Skeletal muscle tissue (tissue), 3 donors: ENCODE measurements at regions not wholly inside any gene's neighbourhood (a gene's known extent, or its start where the extent isn't known, plus 50 kb on each side); places are given as distances from the start of the nearest gene placed in this dataset.

ENCODE experiments used
- H3K27ac ChIP-seq: one replicate; pipeline ENCODE4 v1.7.0; 2013; ENCODE audit warnings: mild to moderate bottlenecking, low read depth, low read length, inconsistent platforms
- H3K27me3 ChIP-seq, 3 donors: one replicate each; pipeline ENCODE4 v1.7.0; 2013; ENCODE audit warnings: low read length in 3 of 3; ENCODE audit not compliant: control insufficient read depth in 3 of 3, insufficient read depth in 3 of 3
- H3K36me3 ChIP-seq, 3 donors: one replicate each; pipeline ENCODE4 v1.7.0; 2013; ENCODE audit warnings: low read length in 3 of 3; ENCODE audit not compliant: control insufficient read depth in 3 of 3, insufficient read depth in 3 of 3
- H3K4me1 ChIP-seq, 3 donors: one replicate each; pipeline ENCODE4 v1.7.0; 2013; ENCODE audit warnings: low read length in 3 of 3, mild to moderate bottlenecking in 3 of 3; ENCODE audit not compliant: control insufficient read depth in 3 of 3, insufficient read depth in 3 of 3
- H3K4me3 ChIP-seq, 3 donors: one replicate each; pipeline ENCODE4 v1.7.0; 2013; ENCODE audit warnings: low read length in 3 of 3
- H3K9ac ChIP-seq, 3 donors: one replicate each; pipeline ENCODE4 v1.7.0; 2013; ENCODE audit warnings: low read length in 3 of 3, mild to moderate bottlenecking in 3 of 3, moderate library complexity in 2 of 3, low read depth in 1 of 3
- H3K9me3 ChIP-seq, 3 donors: one replicate each; pipeline ENCODE4 v1.7.0; 2013; ENCODE audit warnings: low read length in 3 of 3; ENCODE audit not compliant: control insufficient read depth in 3 of 3
- donor health status: Osteomylitis.

DNA sequence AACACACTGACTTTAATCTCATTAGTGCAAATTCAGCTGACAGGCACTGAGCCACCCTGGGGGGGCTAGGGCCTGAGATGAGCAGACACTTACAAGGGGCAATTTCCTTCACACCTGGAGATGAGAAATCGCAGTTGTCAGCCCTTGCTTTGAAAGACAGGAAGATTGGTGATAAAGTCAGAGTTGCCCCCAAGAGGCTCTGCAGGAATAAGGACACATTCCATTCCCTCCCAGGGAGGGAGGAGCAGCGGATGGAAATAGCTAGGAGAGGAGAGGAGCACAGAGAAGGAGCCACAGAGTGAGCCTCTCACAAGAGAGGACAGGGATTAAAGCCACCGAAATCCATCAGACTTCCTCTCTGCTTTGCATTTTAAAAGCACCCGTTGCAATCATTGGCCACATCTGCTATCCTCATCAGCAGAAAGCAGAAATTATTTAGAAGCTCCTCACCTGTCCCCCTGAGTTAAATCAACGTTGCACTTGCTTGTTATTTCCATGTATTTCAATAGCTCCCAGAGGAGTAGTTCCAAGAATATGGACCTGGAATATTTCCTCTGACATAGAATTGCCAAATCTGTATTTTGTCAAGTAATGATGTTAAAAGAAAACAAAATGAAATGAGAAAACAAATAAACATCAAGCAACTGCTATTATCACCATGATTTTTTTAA is 213.7 kb downstream of the BARX2 start:
- Histone ChIP-seq H3K36me3 (no peaks in the 10 kb centered on the region), H3K4me3 (no peak overlapping the region), H3K9me3 (no peaks in the 10 kb centered on the region), H3K4me1 (no peaks in the 10 kb centered on the region), H3K9ac (no peak overlapping the region), H3K27ac (no peak overlapping the region), H3K27me3 (peaks cover 0 to 2% (median 0%) of the 10 kb centered on the region in 3 donors)

DNA sequence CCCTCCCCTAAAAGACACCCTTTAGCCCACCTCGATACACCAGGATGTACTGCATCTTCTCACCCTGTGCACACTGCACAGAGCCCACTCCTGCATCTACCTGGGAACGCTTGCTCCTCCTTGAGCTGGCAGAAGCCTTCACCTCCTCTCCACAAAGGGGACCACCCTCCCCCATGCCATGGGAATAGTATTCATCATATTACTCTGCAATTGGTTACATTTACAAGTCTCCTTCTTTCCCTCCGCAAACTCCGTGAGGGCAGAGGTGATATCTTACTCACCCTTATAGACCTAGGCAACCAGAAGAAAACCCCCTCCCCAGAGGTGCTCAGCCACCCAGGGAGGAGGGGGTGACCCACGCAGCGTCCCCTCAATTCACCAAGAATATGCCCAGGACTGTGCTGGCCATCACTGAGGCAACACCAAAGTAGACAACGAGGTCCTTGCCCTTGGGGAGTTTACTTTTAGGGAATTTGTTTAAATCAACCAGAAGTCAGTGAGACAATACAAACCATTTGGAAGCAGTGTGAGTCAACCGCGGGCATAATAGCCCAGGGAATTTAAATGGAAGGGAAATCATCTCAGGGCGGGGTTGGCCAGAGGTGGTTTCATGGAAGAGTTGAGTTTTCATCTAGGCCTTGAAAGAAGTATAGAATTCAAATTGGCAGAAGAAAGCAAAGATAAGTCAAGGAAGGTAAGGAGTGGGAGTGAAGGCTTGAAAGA is 214.5 kb downstream of the BARX2 start:
- Histone ChIP-seq H3K4me3 (no peak overlapping the region), H3K4me1 (no peaks in the 10 kb centered on the region), H3K9me3 (no peaks in the 10 kb centered on the region), H3K27me3 (peaks cover 0 to 2% (median 0%) of the 10 kb centered on the region in 3 donors), H3K27ac (no peak overlapping the region), H3K9ac (no peak overlapping the region), H3K36me3 (no peaks in the 10 kb centered on the region)

DNA sequence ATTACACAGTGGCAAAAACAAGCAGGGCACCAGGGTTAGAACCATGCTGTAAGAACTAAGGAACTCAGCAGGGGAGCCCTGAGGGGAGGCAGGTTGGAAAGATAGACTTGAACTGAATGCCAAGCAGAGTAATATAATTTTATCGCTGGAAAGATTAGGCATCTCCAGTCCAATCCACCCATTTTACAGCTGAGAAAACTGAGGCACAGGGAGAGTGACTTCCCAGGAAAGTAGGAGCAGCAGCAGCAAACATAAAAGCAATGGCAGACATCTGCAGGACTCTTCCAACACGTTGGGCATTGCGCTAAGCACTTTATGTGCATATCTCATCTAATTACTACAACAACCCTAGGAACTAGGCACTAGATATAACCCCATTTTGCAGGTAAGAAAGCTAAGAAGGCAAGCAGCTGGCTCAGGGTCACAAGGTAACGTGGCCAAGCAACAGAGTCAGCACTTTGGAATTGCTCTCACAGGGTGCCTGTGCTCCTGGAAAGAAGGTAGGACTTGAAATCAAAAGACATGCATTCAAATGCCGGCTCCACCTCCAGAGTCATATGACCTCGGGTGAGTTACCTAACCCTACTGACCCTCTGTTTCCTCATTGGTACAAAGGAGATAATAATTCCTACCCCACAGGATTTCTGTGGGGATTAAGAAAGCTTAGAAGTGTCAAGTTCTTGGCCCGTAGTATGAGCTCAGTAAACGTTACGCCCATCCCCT is 215.3 kb downstream of the BARX2 start:
- H3K4me1 ChIP-seq = no peaks in the 10 kb centered on the region
- no peak overlapping the region for H3K27ac ChIP-seq
- no peaks in the 10 kb centered on the region for H3K36me3 ChIP-seq
- H3K27me3 ChIP-seq = peaks cover 0 to 2% (median 0%) of the 10 kb centered on the region in 3 donors
- H3K9ac ChIP-seq = no peak overlapping the region
- no peaks in the 10 kb centered on the region for H3K9me3 ChIP-seq
- no peak overlapping the region for H3K4me3 ChIP-seq

DNA sequence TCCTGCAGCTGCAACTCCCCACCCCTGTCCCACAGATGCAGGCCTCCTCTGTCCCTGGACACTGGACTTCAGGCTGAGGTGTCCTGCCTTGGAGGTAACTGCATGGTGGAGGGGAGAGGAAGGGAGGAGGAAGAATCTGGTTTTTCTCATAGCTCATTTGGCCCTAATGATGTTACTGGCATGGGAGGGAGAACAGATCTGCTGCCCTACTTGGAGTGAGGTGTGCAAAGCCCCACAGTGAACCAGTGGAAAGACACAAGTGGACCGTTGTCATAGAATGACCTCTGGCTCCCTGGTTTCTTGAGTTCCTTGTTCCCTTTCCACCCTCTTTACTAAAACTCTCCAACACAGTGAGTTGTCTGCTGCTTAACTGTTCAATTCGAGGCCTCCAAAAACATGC is 215.9 kb downstream of the BARX2 start:
- Histone ChIP-seq H3K27me3 (peaks cover 0 to 2% (median 0%) of the 10 kb centered on the region in 3 donors), H3K4me3 (no peak overlapping the region), H3K9ac (no peak overlapping the region), H3K36me3 (no peaks in the 10 kb centered on the region), H3K27ac (no peak overlapping the region), H3K4me1 (no peaks in the 10 kb centered on the region), H3K9me3 (peaks cover 0 to 5% (median 0%) of the 10 kb centered on the region in 3 donors)

DNA sequence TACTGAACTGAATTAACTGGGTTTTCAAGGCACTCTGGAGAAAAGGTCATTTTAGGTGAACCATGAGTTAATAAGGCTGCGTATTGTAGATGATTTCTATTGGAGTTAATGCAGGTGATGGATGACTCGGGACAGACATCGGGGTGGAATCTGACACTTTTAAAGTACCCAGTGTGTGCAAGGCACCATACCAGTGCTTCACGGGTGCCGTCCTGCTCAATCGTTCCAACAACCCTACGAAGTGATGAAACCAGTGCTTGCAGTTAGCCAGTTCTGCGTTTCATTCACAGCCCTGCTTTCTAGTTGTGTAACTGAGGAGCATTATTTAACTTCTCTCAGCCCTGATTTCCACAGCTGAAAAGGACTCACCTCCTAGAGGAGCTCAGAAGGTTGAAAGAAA is 216.5 kb downstream of the BARX2 start:
- Histone ChIP-seq H3K4me1 (no peaks in the 10 kb centered on the region), H3K4me3 (no peak overlapping the region), H3K27ac (no peak overlapping the region), H3K27me3 (peaks cover 0 to 2% (median 0%) of the 10 kb centered on the region in 3 donors), H3K36me3 (no peaks in the 10 kb centered on the region), H3K9ac (no peak overlapping the region), H3K9me3 (peaks cover 0 to 6% (median 0%) of the 10 kb centered on the region in 3 donors)

DNA sequence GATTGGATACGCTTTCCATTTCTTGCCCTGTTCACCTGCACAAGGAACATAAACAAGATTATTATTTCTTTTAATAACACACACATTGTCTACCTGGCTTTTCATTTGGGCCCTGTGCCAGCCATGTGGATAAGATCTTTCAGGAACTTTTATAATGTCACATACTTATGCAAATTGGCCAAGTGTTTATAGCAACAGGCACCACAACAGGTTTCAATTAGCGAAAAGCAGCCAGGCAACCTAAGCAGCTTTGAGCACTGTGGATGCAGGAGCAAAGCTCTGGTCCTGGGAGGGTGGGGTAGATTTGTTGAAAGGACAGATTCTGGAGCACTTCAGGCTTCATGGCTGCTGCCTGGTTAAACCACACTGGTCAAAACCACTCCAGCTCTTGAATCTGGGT is 217.4 kb downstream of the BARX2 start:
- Histone ChIP-seq H3K36me3 (no peaks in the 10 kb centered on the region), H3K4me1 (no peaks in the 10 kb centered on the region), H3K9ac (no peak overlapping the region), H3K9me3 (peaks cover 0 to 6% (median 0%) of the 10 kb centered on the region in 3 donors), H3K27ac (no peak overlapping the region), H3K4me3 (no peak overlapping the region), H3K27me3 (peaks cover 0 to 2% (median 0%) of the 10 kb centered on the region in 3 donors)

DNA sequence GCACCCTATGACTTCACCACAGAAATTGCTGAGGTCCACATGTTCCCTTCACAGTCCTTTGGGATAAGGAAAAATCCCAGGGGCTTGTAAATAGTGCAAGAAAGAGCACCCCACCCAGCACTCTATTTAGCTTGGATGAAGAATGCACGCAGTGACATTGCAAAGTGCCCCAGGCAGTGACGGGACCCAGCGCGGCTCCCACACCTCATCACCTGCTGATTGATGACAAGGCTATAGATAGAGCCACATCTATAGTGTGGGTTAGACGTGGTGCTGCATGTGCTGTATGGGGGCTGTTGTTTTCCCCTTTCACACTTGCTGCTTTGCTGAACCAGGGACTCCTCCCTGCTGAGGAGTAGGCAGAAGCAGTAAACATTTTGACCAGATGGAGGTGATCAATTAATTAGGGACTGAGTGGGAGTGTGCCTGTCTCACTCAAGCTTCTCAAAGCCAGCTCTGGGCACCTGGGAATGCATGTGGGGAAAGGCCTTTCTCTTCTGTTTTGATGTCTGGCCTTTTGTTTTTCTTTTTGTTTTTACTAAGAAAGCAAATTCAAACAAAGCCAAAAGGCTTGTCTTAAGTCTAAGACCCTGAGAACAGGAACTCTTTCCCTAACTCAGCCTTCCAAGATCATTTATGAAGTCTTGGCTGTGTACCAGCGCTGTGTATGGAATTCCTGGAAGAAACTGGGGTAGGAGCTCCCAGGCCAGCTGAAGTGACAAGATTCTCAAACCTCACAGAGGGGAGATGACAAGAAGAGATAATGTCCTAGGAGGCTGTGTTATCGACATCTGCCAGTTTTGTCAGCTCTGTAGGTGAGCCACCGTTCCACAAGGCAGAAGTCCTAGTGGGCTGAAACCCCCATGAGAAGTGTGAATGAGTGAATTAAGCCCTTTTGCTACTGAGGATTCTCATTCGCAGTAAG is 219.7 kb downstream of the BARX2 start:
- no peaks in the 10 kb centered on the region for H3K4me1 ChIP-seq
- H3K9me3 ChIP-seq = peaks cover 0 to 6% (median 0%) of the 10 kb centered on the region in 3 donors
- H3K4me3 ChIP-seq = no peak overlapping the region
- H3K27me3 ChIP-seq = no peaks in the 10 kb centered on the region
- H3K36me3 ChIP-seq = no peaks in the 10 kb centered on the region
- H3K27ac ChIP-seq = no peak overlapping the region
- H3K9ac ChIP-seq = no peak overlapping the region

DNA sequence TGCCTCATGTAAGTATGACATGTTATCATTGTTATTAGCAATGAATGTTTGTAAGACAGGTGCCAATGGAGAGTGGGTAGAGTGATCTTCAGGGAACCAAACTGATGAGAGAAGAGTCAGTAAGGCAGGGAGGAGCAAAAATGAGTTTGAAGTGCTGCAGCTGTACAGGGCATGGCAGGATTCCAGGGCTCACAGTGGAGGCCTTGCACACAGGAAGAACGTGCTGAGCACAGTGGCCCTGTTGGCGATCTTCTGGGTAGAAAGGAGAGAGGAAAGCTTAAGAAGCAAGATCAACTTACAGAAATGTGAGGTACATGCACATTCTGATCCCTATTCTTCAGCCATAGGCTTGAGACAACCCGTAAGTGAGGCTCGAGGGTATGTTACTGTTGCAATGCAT is 219.3 kb upstream of the TMEM45B start:
- peaks cover 0 to 6% (median 0%) of the 10 kb centered on the region in 3 donors for H3K9me3 ChIP-seq

DNA sequence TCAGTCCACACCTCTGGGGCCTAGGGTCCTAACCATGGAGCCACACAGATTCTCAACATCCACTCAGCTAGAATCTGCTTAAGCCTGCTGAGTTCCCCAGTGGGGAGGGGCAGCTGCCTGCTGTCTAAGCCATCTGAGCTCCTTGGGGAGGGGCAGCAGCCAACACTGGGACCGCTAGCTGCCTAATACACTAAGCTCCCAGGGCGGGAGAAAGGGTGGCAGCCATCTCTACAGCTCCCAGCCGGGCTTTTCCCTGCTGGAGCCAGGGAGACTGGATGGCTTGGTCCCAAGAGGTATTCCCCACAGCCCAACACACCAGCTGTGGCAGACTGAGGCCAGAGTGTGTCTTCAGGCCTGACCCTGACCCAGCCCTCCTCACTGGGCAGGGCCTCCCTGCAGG is 217.3 kb upstream of the TMEM45B start:
- no peak overlapping the region for H3K9ac ChIP-seq
- H3K4me3 ChIP-seq = no peak overlapping the region
- H3K4me1 ChIP-seq = no peaks in the 10 kb centered on the region
- H3K27me3 ChIP-seq = no peaks in the 10 kb centered on the region
- peaks cover 0 to 6% (median 0%) of the 10 kb centered on the region in 3 donors for H3K9me3 ChIP-seq
- no peaks in the 10 kb centered on the region for H3K36me3 ChIP-seq
- no peak overlapping the region for H3K27ac ChIP-seq

More for the DNA sequence above, 219.3 kb upstream of the TMEM45B start:
- Histone ChIP-seq H3K27me3 (no peaks in the 10 kb centered on the region), H3K4me3 (no peak overlapping the region), H3K4me1 (no peaks in the 10 kb centered on the region), H3K36me3 (no peaks in the 10 kb centered on the region), H3K9ac (no peak overlapping the region), H3K27ac (no peak overlapping the region)
